Upper lobe of left lung (tissue), 6 donors: ENCODE measurements at regions not wholly inside any gene's neighbourhood (a gene's known extent, or its start where the extent isn't known, plus 50 kb on each side); places are given as distances from the start of the nearest gene placed in this dataset.

ENCODE experiments used
- ATAC-seq, 2 donors: fragments of 200-7000 bp; cut with Tn5 transposase; one replicate each; pipeline ENCODE4 v1.9.1; 2022; ENCODE audit warnings: mild to moderate bottlenecking in 2 of 2, moderate library complexity in 2 of 2; ENCODE audit not compliant: low FRiP score in 2 of 2
- DNase-seq, 2 donors: peaks; one replicate each; pipeline ENCODE4 v3.0.0-alpha.2; 2019 to 2020
- H3K27ac ChIP-seq, 4 donors: fragments of 200-600 bp; sonication (generic); one replicate each; pipeline ENCODE4 v1.5.1; 2016 to 2019
- H3K27me3 ChIP-seq, 4 donors: fragments of 200-600 bp; sonication (generic); one replicate each; pipeline ENCODE4 v1.5.1; 2017 to 2019
- H3K36me3 ChIP-seq, 4 donors: fragments of 200-600 bp; sonication (generic); one replicate each; pipeline ENCODE4 v1.5.1; 2016 to 2019
- H3K4me1 ChIP-seq, 4 donors: fragments of 200-600 bp; sonication (generic); one replicate each; pipeline ENCODE4 v1.5.1; 2018 to 2019
- H3K4me3 ChIP-seq, 4 donors: fragments of 200-600 bp; sonication (generic); one replicate each; pipeline ENCODE4 v1.5.1; 2017 to 2019; ENCODE audit warnings: mild to moderate bottlenecking in 2 of 4, moderate library complexity in 1 of 4
- H3K9me3 ChIP-seq, 4 donors: fragments of 200-600 bp; sonication (generic); one replicate each; pipeline ENCODE4 v1.5.1; 2018 to 2019
- CTCF ChIP-seq, 6 experiments: fragments of 450-650 bp in 4 of 6; fragments of 200-600 bp in 2 of 6; sonication (generic) in 2 of 6; IDR thresholded peaks; one replicate each; pipeline ENCODE4 v1.5.1; 2016 to 2019; ENCODE audit warnings: antibody characterized with exemption in 6 of 6
- EP300 ChIP-seq, 4 donors: sonication (generic); formaldehyde crosslinking; IDR thresholded peaks; one replicate each; pipeline ENCODE4 v1.5.1; 2017; ENCODE audit warnings: antibody characterized with exemption in 4 of 4, control low read depth in 2 of 4
- POLR2A ChIP-seq, 4 donors: fragments of 450-650 bp; IDR thresholded peaks; one replicate each; pipeline ENCODE4 v1.5.1; 2016 to 2017; ENCODE audit warnings: antibody characterized with exemption in 4 of 4, mild to moderate bottlenecking in 2 of 4
- POLR2AphosphoS5 ChIP-seq, 2 donors: sonication (generic); formaldehyde crosslinking; IDR thresholded peaks; one replicate each; pipeline ENCODE4 v1.5.1; 2017; ENCODE audit warnings: antibody characterized with exemption in 2 of 2
- WGBS, 2 donors: methylation state at CpG; one replicate each; pipeline ENCODE4 v1.1.5; 2017 to 2018; 5-methylcytosine and 5-hydroxymethylcytosine counted together
- donor health status: DM: no; HTN: no; CAD: no; lungs with moderate emphysema.
- donor health status: DM: no; HTN: yes; CAD: no; lungs with severe emphysema.

GRCh38 chr11:106333678-106334077 is 256.2 kb downstream of the AASDHPPT start:
- Histone ChIP-seq H3K4me1 (no peaks in the 10 kb centered on the region), H3K9me3 (no peaks in the 10 kb centered on the region), H3K4me3 (no peak overlapping the region), H3K36me3 (no peaks in the 10 kb centered on the region), H3K27ac (no peak overlapping the region), H3K27me3 (no peaks in the 10 kb centered on the region)
- no peak for DNase-seq
- TF ChIP-seq EP300 (IDR thresholded peaks at IDR 0.05) (no peak), POLR2AphosphoS5 (IDR thresholded peaks at IDR 0.05) (no peak), CTCF (IDR thresholded peaks at IDR 0.05) (no peak), POLR2A (IDR thresholded peaks at IDR 0.05) (no peak)
- 77 to 87% methylated on average over 2 of the region's 2 CpGs for WGBS, 2 donors
- ATAC-seq = no peak

GRCh38 chr11:106344394-106344793 is 266.9 kb downstream of the AASDHPPT start:
- no peak overlapping the region for H3K27ac ChIP-seq
- DNase-seq = no peak
- TF ChIP-seq POLR2AphosphoS5 (IDR thresholded peaks at IDR 0.05) (no peak), POLR2A (IDR thresholded peaks at IDR 0.05) (no peak), EP300 (IDR thresholded peaks at IDR 0.05) (no peak), CTCF (IDR thresholded peaks at IDR 0.05) (no peak)
- H3K36me3 ChIP-seq = no peaks in the 10 kb centered on the region
- ATAC-seq = no peak
- WGBS, 2 donors = 52 to 54% methylated on average over 2 of the region's 2 CpGs
- H3K9me3 ChIP-seq = no peaks in the 10 kb centered on the region
- no peaks in the 10 kb centered on the region for H3K27me3 ChIP-seq
- H3K4me3 ChIP-seq = no peak overlapping the region
- H3K4me1 ChIP-seq = no peaks in the 10 kb centered on the region

GRCh38 chr11:106344966-106345365 is 267.5 kb downstream of the AASDHPPT start:
- Histone ChIP-seq H3K9me3 (no peaks in the 10 kb centered on the region), H3K27me3 (no peaks in the 10 kb centered on the region), H3K36me3 (no peaks in the 10 kb centered on the region), H3K4me1 (no peaks in the 10 kb centered on the region), H3K4me3 (no peak overlapping the region), H3K27ac (no peak overlapping the region)
- 54 to 75% methylated on average over 1 of the region's 1 CpG for WGBS, 2 donors
- no peak for ATAC-seq
- no peak for DNase-seq
- TF ChIP-seq EP300 (IDR thresholded peaks at IDR 0.05) (no peak), POLR2A (IDR thresholded peaks at IDR 0.05) (no peak), POLR2AphosphoS5 (IDR thresholded peaks at IDR 0.05) (no peak), CTCF (IDR thresholded peaks at IDR 0.05) (no peak)

- Histone ChIP-seq H3K27me3 (no peaks in the 10 kb centered on the region), H3K27ac (no peak overlapping the region), H3K4me1 (no peaks in the 10 kb centered on the region), H3K36me3 (no peaks in the 10 kb centered on the region), H3K9me3 (no peaks in the 10 kb centered on the region), H3K4me3 (no peak overlapping the region)
- ATAC-seq (no peak), DNase-seq (no peak)
- WGBS, 2 donors = 79 to 88% methylated on average over 2 of the region's 2 CpGs
- TF ChIP-seq EP300 (IDR thresholded peaks at IDR 0.05) (no peak), POLR2AphosphoS5 (IDR thresholded peaks at IDR 0.05) (no peak), POLR2A (IDR thresholded peaks at IDR 0.05) (no peak), CTCF (IDR thresholded peaks at IDR 0.05) (no peak)
Observed at GRCh38 chr11:106353031-106353430, 275.6 kb downstream of the AASDHPPT start.

- Histone ChIP-seq H3K27ac (no peak overlapping the region), H3K27me3 (no peaks in the 10 kb centered on the region), H3K9me3 (no peaks in the 10 kb centered on the region), H3K4me1 (no peaks in the 10 kb centered on the region), H3K4me3 (no peak overlapping the region), H3K36me3 (no peaks in the 10 kb centered on the region)
- 47 to 59% methylated on average over 2 of the region's 2 CpGs for WGBS, 2 donors
- no peak for TF ChIP-seq POLR2AphosphoS5 (IDR thresholded peaks at IDR 0.05)
- TF ChIP-seq EP300 (IDR thresholded peaks at IDR 0.05) = no peak
- no peak for TF ChIP-seq CTCF (IDR thresholded peaks at IDR 0.05)
- TF ChIP-seq POLR2A (IDR thresholded peaks at IDR 0.05) = no peak
- ATAC-seq (no peak), DNase-seq (no peak)
Observed at GRCh38 chr11:106369224-106369623, 291.8 kb downstream of the AASDHPPT start.
